ENCODE measurements at regions not wholly inside any gene's neighbourhood (a gene's known extent, or its start where the extent isn't known, plus 50 kb on each side); places are given as distances from the start of the nearest gene placed in this dataset.

DNA sequence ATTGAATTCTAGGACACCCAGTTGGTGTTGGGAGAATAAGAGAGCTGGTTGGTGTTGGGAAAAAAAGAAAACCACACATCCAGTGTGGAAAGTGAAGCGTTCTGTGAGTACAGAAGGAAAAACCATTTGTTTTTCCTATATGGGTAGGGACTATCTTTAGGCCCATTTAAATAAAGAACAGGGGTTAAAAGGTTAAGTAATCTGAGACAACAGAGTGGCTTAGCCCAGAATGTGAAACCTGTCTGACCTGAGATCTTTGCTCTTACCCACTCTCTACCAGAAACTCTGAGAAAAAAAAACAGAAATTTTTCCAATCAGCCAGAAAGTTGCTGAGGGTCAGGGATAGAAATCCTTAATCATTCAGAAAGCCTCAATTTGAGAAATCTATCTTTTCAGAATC, 59.8 kb upstream of the LRRC55 start:
- no peak overlapping the region for H3K4me3 ChIP-seq (ENCODE audit: low read length)
- H3K27me3 ChIP-seq (ENCODE audit: control insufficient read depth, insufficient read depth, low read length, poor library complexity, severe bottlenecking): no peaks in the 10 kb centered on the region
- TF ChIP-seq, protein P1, sequence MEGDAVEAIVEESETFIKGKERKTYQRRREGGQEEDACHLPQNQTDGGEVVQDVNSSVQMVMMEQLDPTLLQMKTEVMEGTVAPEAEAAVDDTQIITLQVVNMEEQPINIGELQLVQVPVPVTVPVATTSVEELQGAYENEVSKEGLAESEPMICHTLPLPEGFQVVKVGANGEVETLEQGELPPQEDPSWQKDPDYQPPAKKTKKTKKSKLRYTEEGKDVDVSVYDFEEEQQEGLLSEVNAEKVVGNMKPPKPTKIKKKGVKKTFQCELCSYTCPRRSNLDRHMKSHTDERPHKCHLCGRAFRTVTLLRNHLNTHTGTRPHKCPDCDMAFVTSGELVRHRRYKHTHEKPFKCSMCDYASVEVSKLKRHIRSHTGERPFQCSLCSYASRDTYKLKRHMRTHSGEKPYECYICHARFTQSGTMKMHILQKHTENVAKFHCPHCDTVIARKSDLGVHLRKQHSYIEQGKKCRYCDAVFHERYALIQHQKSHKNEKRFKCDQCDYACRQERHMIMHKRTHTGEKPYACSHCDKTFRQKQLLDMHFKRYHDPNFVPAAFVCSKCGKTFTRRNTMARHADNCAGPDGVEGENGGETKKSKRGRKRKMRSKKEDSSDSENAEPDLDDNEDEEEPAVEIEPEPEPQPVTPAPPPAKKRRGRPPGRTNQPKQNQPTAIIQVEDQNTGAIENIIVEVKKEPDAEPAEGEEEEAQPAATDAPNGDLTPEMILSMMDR (conservative IDR thresholded peaks at IDR 0.05): no peak
- WGBS, 2 experiments (ENCODE audit: insufficient coverage in 1 of 2, insufficient read length in 1 of 2): 83% methylated on average over 1 of the region's 1 CpG
- DNase-seq: no peak
- H3K4me1 ChIP-seq (ENCODE audit: control insufficient read depth, insufficient read depth, low read length): peaks cover 34% of the 10 kb centered on the region
- H3K27ac Mint-ChIP-seq: no peak overlapping the region
- no peaks in the 10 kb centered on the region for H3K36me3 Mint-ChIP-seq (ENCODE audit: low read depth)
- peaks cover 54% of the 10 kb centered on the region for H3K4me1 Mint-ChIP-seq
- peaks cover 7% of the 10 kb centered on the region for H3K9me3 ChIP-seq (ENCODE audit: control insufficient read depth, low read length)
- H3K36me3 ChIP-seq (ENCODE audit: control insufficient read depth, insufficient read depth, low read length): no peaks in the 10 kb centered on the region
- H3K4me3 Mint-ChIP-seq: no peak overlapping the region
- no peak overlapping the region for H3K9ac ChIP-seq (ENCODE audit: extremely low read depth, low read length, poor library complexity, severe bottlenecking)
- H3K9me3 Mint-ChIP-seq: peaks cover 1% of the 10 kb centered on the region
- H3K27me3 Mint-ChIP-seq (ENCODE audit: insufficient read depth): peaks cover 8% of the 10 kb centered on the region
- no peak overlapping the region for H3K27ac ChIP-seq (ENCODE audit: low read depth, low read length)

DNA sequence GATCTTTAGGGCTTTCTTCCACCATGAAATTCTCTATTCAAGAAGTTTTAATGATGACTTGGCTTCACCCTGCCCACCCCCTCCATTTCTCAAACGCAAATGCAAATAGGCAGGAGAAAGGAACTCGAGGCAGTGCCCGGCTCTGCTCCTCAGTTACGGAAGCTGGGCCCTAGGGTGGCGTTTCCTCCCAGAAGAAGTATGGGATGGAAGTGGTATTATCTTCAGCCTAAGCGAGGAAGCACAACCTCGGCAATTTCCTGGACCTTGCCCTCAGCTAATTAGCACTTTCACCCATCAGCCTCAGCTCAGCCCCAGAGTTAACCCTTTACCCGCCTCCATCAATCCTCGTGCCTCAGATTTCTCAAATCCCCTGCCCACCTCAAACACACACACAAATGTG, 58.2 kb upstream of the LRRC55 start:
- Histone ChIP-seq H3K27ac (ENCODE audit: low read depth, low read length) (no peak overlapping the region), H3K4me1 (ENCODE audit: control insufficient read depth, insufficient read depth, low read length) (peaks cover 34% of the 10 kb centered on the region)
- H3K27ac Mint-ChIP-seq: no peak overlapping the region

DNA sequence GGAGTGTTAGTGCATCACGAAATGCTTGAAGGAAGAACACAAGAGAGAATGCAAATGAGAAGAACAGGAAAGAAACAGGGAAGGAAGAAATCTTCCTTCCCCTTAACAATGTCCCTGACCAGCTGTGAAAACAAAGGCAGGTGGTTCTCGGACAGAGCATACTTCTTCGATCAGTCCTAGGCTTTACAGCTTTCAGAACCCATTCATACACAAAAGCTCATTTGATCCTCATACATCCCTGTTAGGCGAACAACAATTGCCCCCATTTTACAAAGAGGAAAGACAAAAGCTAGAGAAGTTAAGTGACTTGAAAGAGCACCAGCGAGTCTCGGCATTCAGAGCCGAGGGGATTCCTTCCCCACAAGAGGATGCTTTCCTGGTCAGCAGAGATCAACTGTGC, 57.2 kb upstream of the LRRC55 start:
- no peak overlapping the region for H3K27ac ChIP-seq (ENCODE audit: low read depth, low read length)
- H3K27ac Mint-ChIP-seq: no peak overlapping the region
- H3K27me3 ChIP-seq (ENCODE audit: control insufficient read depth, insufficient read depth, low read length, poor library complexity, severe bottlenecking): peaks cover 15% of the 10 kb centered on the region
- 57 to 85% methylated on average over 6 to 7 of the region's 7 CpGs for WGBS, 2 experiments (ENCODE audit: insufficient coverage in 1 of 2, insufficient read length in 1 of 2)
- TF ChIP-seq, protein P1 (conservative IDR thresholded peaks at IDR 0.05): no peak
- H3K9ac ChIP-seq (ENCODE audit: extremely low read depth, low read length, poor library complexity, severe bottlenecking): no peak overlapping the region
- H3K4me3 Mint-ChIP-seq: no peak overlapping the region
- H3K4me3 ChIP-seq (ENCODE audit: low read length): no peak overlapping the region
- no peaks in the 10 kb centered on the region for H3K36me3 ChIP-seq (ENCODE audit: control insufficient read depth, insufficient read depth, low read length)
- no peaks in the 10 kb centered on the region for H3K9me3 Mint-ChIP-seq
- H3K4me1 Mint-ChIP-seq: peaks cover 49% of the 10 kb centered on the region
- H3K4me1 ChIP-seq (ENCODE audit: control insufficient read depth, insufficient read depth, low read length): peaks cover 26% of the 10 kb centered on the region
- DNase-seq: no peak
- peaks cover 6% of the 10 kb centered on the region for H3K9me3 ChIP-seq (ENCODE audit: control insufficient read depth, low read length)
- H3K36me3 Mint-ChIP-seq (ENCODE audit: low read depth): no peaks in the 10 kb centered on the region
- H3K27me3 Mint-ChIP-seq (ENCODE audit: insufficient read depth): peaks cover 9% of the 10 kb centered on the region

More for the DNA sequence above, 58.2 kb upstream of the LRRC55 start:
- H3K4me3 ChIP-seq (ENCODE audit: low read length): no peak overlapping the region
- Mint-ChIP-seq H3K4me3 (no peak overlapping the region), H3K9me3 (no peaks in the 10 kb centered on the region), H3K36me3 (ENCODE audit: low read depth) (no peaks in the 10 kb centered on the region), H3K4me1 (peaks cover 54% of the 10 kb centered on the region), H3K27me3 (ENCODE audit: insufficient read depth) (peaks cover 9% of the 10 kb centered on the region)
- TF ChIP-seq, protein P1 (conservative IDR thresholded peaks at IDR 0.05): no peak
- H3K27me3 ChIP-seq (ENCODE audit: control insufficient read depth, insufficient read depth, low read length, poor library complexity, severe bottlenecking): peaks cover 6% of the 10 kb centered on the region
- no peak for DNase-seq
- peaks cover 7% of the 10 kb centered on the region for H3K9me3 ChIP-seq (ENCODE audit: control insufficient read depth, low read length)
- H3K9ac ChIP-seq (ENCODE audit: extremely low read depth, low read length, poor library complexity, severe bottlenecking): no peak overlapping the region
- WGBS, 2 experiments (ENCODE audit: insufficient coverage in 1 of 2, insufficient read length in 1 of 2): 73 to 80% methylated on average over 3 to 9 of the region's 9 CpGs
- no peaks in the 10 kb centered on the region for H3K36me3 ChIP-seq (ENCODE audit: control insufficient read depth, insufficient read depth, low read length)
